Hematopoietic multipotent progenitor cell treated with erythropoietin and hydrocortisone succinate and interleukin-3 and kit ligand, for 4 days (in vitro differentiated cells): ENCODE measurements at regions not wholly inside any gene's neighbourhood (a gene's known extent, or its start where the extent isn't known, plus 50 kb on each side); places are given as distances from the start of the nearest gene placed in this dataset.
A peak's percentile ranks its signal among the peaks of the same experiment; 100 is the strongest.

Experiments
- DNase-seq: peaks from one replicate; pipeline ENCODE4 v3.0.0-alpha.2; 2015

- DNase-seq: no peak
Measured at GRCh38 chr18:65544701-65545100, 206.1 kb upstream of the CDH7 start.

GRCh38 chr18:65527879-65528633, 222.8 kb upstream of the CDH7 start:
- DNase-seq: peak; percentile 1

GRCh38 chr18:65526099-65526498, 224.7 kb upstream of the CDH7 start:
- DNase-seq: no peak

GRCh38 chr18:65523461-65523860, 227.4 kb upstream of the CDH7 start:
- DNase-seq: no peak

- DNase-seq: no peak
Measured at GRCh38 chr18:65522907-65523306, 227.9 kb upstream of the CDH7 start.

GRCh38 chr18:65516209-65516608, 234.6 kb upstream of the CDH7 start:
- no peak for DNase-seq

GRCh38 chr18:65498605-65499004, 252.2 kb upstream of the CDH7 start:
- no peak for DNase-seq

GRCh38 chr18:65487569-65487968, 263.2 kb upstream of the CDH7 start:
- no peak for DNase-seq

GRCh38 chr18:65477455-65477854, 273.4 kb upstream of the CDH7 start:
- DNase-seq: no peak

- DNase-seq: no peak
Measured at GRCh38 chr18:65468881-65469280, 281.9 kb upstream of the CDH7 start.

- DNase-seq: no peak
Measured at GRCh38 chr18:65464361-65464760, 286.5 kb upstream of the CDH7 start.

GRCh38 chr18:65459741-65460140, 291.1 kb upstream of the CDH7 start:
- no peak for DNase-seq

GRCh38 chr18:65458871-65459270, 291.9 kb upstream of the CDH7 start:
- DNase-seq: no peak

GRCh38 chr18:65439188-65439587, 311.6 kb upstream of the CDH7 start:
- DNase-seq: peak; percentile 23

GRCh38 chr18:65436430-65436829, 314.4 kb upstream of the CDH7 start:
- DNase-seq: no peak

GRCh38 chr18:65435534-65435933, 315.3 kb upstream of the CDH7 start:
- no peak for DNase-seq

- DNase-seq: no peak
Measured at GRCh38 chr18:65429601-65430000, 321.2 kb upstream of the CDH7 start.

- DNase-seq: no peak
Measured at GRCh38 chr18:65425366-65425765, 325.4 kb upstream of the CDH7 start.

GRCh38 chr18:65423776-65424175, 327.0 kb upstream of the CDH7 start:
- no peak for DNase-seq

- no peak for DNase-seq
Measured at GRCh38 chr18:65422544-65423136, 328.2 kb upstream of the CDH7 start.

- no peak for DNase-seq
Measured at GRCh38 chr18:65415098-65415497, 335.7 kb upstream of the CDH7 start.

- DNase-seq: no peak
Measured at GRCh38 chr18:65414501-65414900, 336.3 kb upstream of the CDH7 start.

GRCh38 chr18:65411061-65411460, 339.8 kb upstream of the CDH7 start:
- no peak for DNase-seq

GRCh38 chr18:65409261-65409660, 341.6 kb upstream of the CDH7 start:
- no peak for DNase-seq

- DNase-seq: no peak
Measured at GRCh38 chr18:65403534-65403933, 347.3 kb upstream of the CDH7 start.
